ENCODE measurements at regions not wholly inside any gene's neighbourhood (a gene's known extent, or its start where the extent isn't known, plus 50 kb on each side); places are given as distances from the start of the nearest gene placed in this dataset.

DNA sequence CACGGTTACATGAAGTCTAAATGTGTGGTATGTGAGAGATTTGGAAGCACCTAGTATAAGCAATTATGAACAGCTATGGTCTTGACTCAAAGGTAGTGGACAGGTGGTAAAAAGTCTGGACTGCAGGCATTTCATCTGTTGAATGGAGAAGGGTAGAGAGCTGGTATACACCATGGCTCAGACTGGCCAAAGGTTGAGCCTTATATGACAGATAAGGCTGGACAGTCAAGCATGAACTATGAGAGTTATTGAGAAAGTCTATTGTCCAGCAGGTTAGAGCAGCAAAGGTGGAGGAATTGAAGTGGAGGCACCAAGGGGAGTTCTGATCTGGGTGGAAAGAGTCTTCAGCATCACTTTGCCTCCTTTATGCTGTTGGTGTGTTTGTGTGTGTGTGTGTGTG lies 346.7 kb upstream of the SLC14A2 start (continued):
- TF ChIP-seq, protein P1, sequence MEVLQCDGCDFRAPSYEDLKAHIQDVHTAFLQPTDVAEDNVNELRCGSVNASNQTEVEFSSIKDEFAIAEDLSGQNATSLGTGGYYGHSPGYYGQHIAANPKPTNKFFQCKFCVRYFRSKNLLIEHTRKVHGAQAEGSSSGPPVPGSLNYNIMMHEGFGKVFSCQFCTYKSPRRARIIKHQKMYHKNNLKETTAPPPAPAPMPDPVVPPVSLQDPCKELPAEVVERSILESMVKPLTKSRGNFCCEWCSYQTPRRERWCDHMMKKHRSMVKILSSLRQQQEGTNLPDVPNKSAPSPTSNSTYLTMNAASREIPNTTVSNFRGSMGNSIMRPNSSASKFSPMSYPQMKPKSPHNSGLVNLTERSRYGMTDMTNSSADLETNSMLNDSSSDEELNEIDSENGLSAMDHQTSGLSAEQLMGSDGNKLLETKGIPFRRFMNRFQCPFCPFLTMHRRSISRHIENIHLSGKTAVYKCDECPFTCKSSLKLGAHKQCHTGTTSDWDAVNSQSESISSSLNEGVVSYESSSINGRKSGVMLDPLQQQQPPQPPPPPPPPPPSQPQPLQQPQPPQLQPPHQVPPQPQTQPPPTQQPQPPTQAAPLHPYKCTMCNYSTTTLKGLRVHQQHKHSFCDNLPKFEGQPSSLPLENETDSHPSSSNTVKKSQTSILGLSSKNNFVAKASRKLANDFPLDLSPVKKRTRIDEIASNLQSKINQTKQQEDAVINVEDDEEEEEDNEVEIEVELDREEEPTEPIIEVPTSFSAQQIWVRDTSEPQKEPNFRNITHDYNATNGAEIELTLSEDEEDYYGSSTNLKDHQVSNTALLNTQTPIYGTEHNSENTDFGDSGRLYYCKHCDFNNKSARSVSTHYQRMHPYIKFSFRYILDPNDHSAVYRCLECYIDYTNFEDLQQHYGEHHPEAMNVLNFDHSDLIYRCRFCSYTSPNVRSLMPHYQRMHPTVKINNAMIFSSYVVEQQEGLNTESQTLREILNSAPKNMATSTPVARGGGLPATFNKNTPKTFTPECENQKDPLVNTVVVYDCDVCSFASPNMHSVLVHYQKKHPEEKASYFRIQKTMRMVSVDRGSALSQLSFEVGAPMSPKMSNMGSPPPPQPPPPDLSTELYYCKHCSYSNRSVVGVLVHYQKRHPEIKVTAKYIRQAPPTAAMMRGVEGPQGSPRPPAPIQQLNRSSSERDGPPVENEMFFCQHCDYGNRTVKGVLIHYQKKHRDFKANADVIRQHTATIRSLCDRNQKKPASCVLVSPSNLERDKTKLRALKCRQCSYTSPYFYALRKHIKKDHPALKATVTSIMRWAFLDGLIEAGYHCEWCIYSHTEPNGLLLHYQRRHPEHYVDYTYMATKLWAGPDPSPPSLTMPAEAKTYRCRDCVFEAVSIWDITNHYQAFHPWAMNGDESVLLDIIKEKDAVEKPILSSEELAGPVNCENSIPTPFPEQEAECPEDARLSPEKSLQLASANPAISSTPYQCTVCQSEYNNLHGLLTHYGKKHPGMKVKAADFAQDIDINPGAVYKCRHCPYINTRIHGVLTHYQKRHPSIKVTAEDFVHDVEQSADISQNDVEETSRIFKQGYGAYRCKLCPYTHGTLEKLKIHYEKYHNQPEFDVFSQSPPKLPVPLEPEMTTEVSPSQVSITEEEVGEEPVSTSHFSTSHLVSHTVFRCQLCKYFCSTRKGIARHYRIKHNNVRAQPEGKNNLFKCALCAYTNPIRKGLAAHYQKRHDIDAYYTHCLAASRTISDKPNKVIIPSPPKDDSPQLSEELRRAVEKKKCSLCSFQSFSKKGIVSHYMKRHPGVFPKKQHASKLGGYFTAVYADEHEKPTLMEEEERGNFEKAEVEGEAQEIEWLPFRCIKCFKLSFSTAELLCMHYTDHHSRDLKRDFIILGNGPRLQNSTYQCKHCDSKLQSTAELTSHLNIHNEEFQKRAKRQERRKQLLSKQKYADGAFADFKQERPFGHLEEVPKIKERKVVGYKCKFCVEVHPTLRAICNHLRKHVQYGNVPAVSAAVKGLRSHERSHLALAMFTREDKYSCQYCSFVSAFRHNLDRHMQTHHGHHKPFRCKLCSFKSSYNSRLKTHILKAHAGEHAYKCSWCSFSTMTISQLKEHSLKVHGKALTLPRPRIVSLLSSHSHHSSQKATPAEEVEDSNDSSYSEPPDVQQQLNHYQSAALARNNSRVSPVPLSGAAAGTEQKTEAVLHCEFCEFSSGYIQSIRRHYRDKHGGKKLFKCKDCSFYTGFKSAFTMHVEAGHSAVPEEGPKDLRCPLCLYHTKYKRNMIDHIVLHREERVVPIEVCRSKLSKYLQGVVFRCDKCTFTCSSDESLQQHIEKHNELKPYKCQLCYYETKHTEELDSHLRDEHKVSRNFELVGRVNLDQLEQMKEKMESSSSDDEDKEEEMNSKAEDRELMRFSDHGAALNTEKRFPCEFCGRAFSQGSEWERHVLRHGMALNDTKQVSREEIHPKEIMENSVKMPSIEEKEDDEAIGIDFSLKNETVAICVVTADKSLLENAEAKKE (CRISPR knock-in tag; IDR thresholded peaks at IDR 0.05) = no peak

DNA sequence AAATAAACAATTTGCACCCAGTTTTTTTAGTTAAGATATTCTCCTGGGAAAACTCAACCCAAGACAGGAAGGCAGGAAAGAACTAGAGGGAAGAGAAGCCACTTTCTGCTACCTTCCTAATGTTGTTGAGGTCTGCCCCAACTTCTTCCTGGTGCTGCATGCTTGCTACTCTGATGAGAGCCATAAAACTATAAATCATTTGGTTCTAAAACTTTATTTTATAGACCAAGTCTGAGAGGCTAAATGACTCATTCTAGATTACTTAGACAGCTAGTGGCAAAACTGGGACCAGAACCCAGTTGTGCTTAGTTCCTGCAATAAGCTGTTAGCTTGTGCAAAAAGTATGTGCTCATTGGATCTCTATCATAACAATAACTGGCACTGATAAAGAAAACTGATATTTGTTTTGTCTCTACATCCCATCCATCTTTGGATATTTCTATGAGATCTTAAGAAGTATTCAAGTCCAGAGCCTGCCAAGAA lies 344.9 kb upstream of the SLC14A2 start:
- Mint-ChIP-seq H3K4me3 (no peak overlapping the region), H3K4me1 (peaks cover 5% of the 10 kb centered on the region; the same call in 1 of the 3 replicates), H3K9me3 (no peaks in the 10 kb centered on the region), H3K27me3 (ENCODE audit: insufficient read depth, low read depth, poor library complexity) (no peaks in the 10 kb centered on the region), H3K27ac (no peak overlapping the region), H3K36me3 (ENCODE audit: low read depth) (no peaks in the 10 kb centered on the region)
- DNase-seq (ENCODE audit: low spot score) (no peak), ATAC-seq (no peak)
- Histone ChIP-seq H3K27me3 (ENCODE audit: insufficient read depth) (no peaks in the 10 kb centered on the region), H3F3A (replicated peaks; ENCODE audit: low read depth) (no peaks in the 10 kb centered on the region), H3K27ac (ENCODE audit: low read depth) (no peak overlapping the region), H3K9me2 (ENCODE audit: insufficient read depth) (no peaks in the 10 kb centered on the region; the same call in 1 of the 2 replicates), H3K4me3 (no peak overlapping the region), H4K20me1 (replicated peaks; ENCODE audit: insufficient read depth) (no peaks in the 10 kb centered on the region), H3K4me1 (ENCODE audit: insufficient read depth) (no peaks in the 10 kb centered on the region), H3K4me2 (no peak overlapping the region), H3K79me2 (replicated peaks; ENCODE audit: insufficient read depth) (no peaks in the 10 kb centered on the region), H2AFZ (no peak overlapping the region), H3K36me3 (ENCODE audit: insufficient read depth) (no peaks in the 10 kb centered on the region)
- TF ChIP-seq ZNF114 (CRISPR knock-in tag; IDR thresholded peaks at IDR 0.05) (no peak), STAT1 (IDR thresholded peaks at IDR 0.05; ENCODE audit: unreplicated experiment) (no peak), ZNF331 (CRISPR knock-in tag; IDR thresholded peaks at IDR 0.05; ENCODE audit: low read depth) (no peak), POLR2AphosphoS5 (IDR thresholded peaks at IDR 0.05; ENCODE audit: low read depth) (no peak)
- TF ChIP-seq, protein P2, sequence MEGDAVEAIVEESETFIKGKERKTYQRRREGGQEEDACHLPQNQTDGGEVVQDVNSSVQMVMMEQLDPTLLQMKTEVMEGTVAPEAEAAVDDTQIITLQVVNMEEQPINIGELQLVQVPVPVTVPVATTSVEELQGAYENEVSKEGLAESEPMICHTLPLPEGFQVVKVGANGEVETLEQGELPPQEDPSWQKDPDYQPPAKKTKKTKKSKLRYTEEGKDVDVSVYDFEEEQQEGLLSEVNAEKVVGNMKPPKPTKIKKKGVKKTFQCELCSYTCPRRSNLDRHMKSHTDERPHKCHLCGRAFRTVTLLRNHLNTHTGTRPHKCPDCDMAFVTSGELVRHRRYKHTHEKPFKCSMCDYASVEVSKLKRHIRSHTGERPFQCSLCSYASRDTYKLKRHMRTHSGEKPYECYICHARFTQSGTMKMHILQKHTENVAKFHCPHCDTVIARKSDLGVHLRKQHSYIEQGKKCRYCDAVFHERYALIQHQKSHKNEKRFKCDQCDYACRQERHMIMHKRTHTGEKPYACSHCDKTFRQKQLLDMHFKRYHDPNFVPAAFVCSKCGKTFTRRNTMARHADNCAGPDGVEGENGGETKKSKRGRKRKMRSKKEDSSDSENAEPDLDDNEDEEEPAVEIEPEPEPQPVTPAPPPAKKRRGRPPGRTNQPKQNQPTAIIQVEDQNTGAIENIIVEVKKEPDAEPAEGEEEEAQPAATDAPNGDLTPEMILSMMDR (conservative IDR thresholded peaks at IDR 0.05; ENCODE audit: low read depth in 2 of 2) = no peak
